Thoracic aorta (tissue), 2 donors: ENCODE measurements at regions not wholly inside any gene's neighbourhood (a gene's known extent, or its start where the extent isn't known, plus 50 kb on each side); places are given as distances from the start of the nearest gene placed in this dataset.
A peak's percentile ranks its signal among the peaks of the same experiment; 100 is the strongest.

Experiments used
- ATAC-seq: fragments of 150-250 bp; one replicate; pipeline ENCODE4 v1.8.0; 2017; ENCODE audit warnings: low read depth; ENCODE audit not compliant: insufficient number of reproducible peaks, low FRiP score
- DNase-seq: peaks from one replicate; pipeline ENCODE4 v3.0.0-alpha.2; 2020; ENCODE audit warnings: low spot score
- H3K27ac ChIP-seq, 2 donors: fragments of 200-600 bp; sonication (generic); 1 replicate in 1 of 2; 2 replicates in 1 of 2; pipeline ENCODE4 v1.5.1; 2016; ENCODE audit warnings: mild to moderate bottlenecking in 2 of 2, moderate library complexity in 2 of 2
- H3K27me3 ChIP-seq: fragments of 200-600 bp; sonication (generic); replicated peaks from 2 replicates; pipeline ENCODE4 v1.6.0; 2016; ENCODE audit warnings: mild to moderate bottlenecking; ENCODE audit not compliant: insufficient read depth
- H3K36me3 ChIP-seq: fragments of 200-600 bp; sonication (generic); one replicate; pipeline ENCODE4 v1.5.1; 2016
- H3K4me1 ChIP-seq, 2 donors: fragments of 200-600 bp; sonication (generic); 1 replicate in 1 of 2; 2 replicates in 1 of 2; pipeline versions ENCODE4 v1.5.1 to v1.6.0; 2016; ENCODE audit warnings: low read depth in 2 of 2, mild to moderate bottlenecking in 1 of 2; ENCODE audit not compliant: control insufficient read depth in 1 of 2
- H3K4me3 ChIP-seq: fragments of 200-600 bp; sonication (generic); 2 replicates; pipeline ENCODE4 v1.5.1; 2016; ENCODE audit warnings: mild to moderate bottlenecking
- H3K9me3 ChIP-seq: fragments of 200-600 bp; sonication (generic); 2 replicates; pipeline ENCODE4 v1.5.1; 2016
- TF ChIP-seq, protein P1 (sequence below): fragments of 200-600 bp; sonication (generic); IDR thresholded peaks from one replicate; pipeline ENCODE4 v1.5.1; 2019; ENCODE audit warnings: antibody characterized with exemption

DNA sequence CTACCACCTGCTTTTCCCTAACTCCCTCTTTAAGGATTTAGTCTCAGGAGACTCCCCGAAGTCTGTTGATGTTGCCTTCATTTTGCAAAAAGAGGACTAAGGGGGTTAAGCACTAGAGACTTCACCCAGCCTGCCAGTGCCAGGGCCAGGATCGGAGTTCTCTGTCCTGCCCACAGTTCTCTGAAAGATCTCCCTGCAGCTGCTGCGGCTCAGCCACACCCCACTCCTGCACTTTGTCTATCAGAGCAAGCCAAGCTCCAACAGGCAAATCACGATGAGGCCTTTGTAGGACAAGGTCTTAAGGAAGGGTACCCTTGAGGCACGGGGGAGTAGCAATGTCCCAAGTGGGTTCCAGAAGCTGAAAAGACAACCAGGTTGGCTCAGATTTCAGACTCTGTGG is 148.8 kb upstream of the EGLN3 start:
- no peak for ATAC-seq
- DNase-seq, result no peak
- Histone ChIP-seq H3K27ac (no peak overlapping the region), H3K9me3 (no peaks in the 10 kb centered on the region), H3K4me1 (no peaks in the 10 kb centered on the region), H3K36me3 (no peaks in the 10 kb centered on the region), H3K4me3 (no peak overlapping the region), H3K27me3 (no peaks in the 10 kb centered on the region)
- TF ChIP-seq, protein P1, sequence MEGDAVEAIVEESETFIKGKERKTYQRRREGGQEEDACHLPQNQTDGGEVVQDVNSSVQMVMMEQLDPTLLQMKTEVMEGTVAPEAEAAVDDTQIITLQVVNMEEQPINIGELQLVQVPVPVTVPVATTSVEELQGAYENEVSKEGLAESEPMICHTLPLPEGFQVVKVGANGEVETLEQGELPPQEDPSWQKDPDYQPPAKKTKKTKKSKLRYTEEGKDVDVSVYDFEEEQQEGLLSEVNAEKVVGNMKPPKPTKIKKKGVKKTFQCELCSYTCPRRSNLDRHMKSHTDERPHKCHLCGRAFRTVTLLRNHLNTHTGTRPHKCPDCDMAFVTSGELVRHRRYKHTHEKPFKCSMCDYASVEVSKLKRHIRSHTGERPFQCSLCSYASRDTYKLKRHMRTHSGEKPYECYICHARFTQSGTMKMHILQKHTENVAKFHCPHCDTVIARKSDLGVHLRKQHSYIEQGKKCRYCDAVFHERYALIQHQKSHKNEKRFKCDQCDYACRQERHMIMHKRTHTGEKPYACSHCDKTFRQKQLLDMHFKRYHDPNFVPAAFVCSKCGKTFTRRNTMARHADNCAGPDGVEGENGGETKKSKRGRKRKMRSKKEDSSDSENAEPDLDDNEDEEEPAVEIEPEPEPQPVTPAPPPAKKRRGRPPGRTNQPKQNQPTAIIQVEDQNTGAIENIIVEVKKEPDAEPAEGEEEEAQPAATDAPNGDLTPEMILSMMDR, result no peak

DNA sequence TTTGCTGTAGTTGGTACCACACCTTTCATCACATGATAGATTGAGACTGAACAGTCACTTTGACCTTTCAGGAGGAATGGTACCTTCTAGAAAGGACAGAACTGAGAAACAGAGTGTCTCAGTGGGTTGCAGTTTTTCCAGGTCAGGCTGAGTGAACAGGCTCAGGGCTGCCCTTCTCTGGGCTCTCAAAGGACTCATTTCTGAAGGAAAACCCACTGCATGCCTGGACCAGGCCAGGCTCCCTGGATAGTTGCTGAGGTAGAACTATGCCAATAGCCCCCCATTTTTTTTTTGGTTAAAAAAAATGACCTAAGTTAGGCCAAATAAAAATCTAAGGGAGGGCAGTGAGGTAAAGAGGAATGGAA is 148.1 kb upstream of the EGLN3 start:
- ATAC-seq, result no peak
- Histone ChIP-seq H3K9me3 (no peaks in the 10 kb centered on the region), H3K36me3 (no peaks in the 10 kb centered on the region), H3K27ac (no peak overlapping the region), H3K27me3 (no peaks in the 10 kb centered on the region), H3K4me3 (no peak overlapping the region), H3K4me1 (no peaks in the 10 kb centered on the region)
- DNase-seq, result no peak
- TF ChIP-seq, protein P1, result no peak

DNA sequence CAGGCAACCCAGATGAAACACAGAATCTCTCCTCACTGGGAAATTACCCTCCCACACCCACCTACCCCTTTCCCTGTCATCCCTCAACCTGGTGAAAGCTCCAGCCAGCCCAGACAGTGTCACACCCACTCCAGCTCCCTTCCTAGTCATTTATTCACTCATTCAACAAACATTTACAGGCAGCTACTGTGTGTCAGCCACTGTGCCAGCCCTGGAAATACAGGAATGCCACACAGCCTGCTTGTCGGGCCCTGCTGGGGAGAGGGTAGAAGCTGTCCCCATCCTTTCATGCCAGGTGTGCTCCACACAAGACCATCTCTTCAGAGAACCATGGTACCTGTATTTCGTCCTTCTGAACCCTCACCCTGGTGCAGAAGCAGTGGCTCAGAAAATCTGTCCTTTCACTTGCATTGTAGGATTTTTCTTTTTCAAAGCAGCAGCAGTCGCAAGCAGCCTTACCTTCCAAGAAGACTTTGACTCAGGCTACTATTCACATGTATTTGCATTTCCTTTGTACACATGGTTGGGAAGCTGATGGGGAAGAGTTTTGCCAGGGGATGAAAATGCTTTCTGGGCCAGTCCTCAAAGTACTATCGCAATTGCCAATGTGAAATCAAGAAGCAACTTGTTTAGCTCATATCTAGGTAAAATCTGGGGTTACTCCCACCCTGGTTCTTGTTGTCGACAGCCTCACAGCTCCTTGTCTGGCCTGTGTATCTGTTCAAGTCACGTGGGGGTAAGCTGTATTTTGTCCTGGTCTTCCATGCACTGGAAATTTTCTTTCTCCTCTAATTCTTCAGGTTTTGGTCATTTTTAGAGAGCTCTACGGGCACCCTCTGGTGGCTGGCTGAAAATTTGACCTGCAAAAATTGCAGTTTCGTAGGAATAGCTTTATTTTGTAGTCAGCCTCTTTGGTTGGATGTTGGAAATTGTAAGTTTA is 147.4 kb upstream of the EGLN3 start:
- peak; percentile 17 for ATAC-seq
- DNase-seq, result no peak
- TF ChIP-seq, protein P1, result peak; percentile 75

DNA sequence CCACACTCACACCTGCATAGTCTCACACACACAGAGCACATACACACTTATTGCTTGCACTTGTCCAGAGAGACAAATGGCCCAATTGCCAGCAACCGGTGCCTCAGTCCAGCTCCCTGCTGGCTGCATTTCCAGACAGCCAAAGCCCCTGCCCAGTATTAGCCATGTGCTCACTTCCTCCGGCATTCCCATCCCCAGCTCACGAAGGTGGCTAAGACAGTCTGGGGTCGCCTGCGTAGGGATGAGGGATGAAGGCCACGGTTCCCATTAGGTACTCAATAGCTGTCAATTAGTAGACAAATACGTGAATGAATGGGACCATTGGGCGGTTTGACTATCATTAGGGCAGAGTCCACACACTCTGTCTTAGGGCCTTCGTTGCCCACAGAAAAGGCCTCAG is 146.8 kb upstream of the EGLN3 start:
- H3K4me3 ChIP-seq, result no peak overlapping the region
- ATAC-seq, result no peak
- H3K36me3 ChIP-seq, result no peaks in the 10 kb centered on the region
- no peak overlapping the region for H3K27ac ChIP-seq
- no peaks in the 10 kb centered on the region for H3K27me3 ChIP-seq
- no peak for DNase-seq
- TF ChIP-seq, protein P1, result no peak
- no peaks in the 10 kb centered on the region for H3K4me1 ChIP-seq
- no peaks in the 10 kb centered on the region for H3K9me3 ChIP-seq

More for the DNA sequence above, 147.4 kb upstream of the EGLN3 start:
- Histone ChIP-seq H3K27ac (no peak overlapping the region), H3K27me3 (no peaks in the 10 kb centered on the region), H3K4me3 (no peak overlapping the region), H3K9me3 (no peaks in the 10 kb centered on the region), H3K4me1 (no peaks in the 10 kb centered on the region), H3K36me3 (no peaks in the 10 kb centered on the region)

DNA sequence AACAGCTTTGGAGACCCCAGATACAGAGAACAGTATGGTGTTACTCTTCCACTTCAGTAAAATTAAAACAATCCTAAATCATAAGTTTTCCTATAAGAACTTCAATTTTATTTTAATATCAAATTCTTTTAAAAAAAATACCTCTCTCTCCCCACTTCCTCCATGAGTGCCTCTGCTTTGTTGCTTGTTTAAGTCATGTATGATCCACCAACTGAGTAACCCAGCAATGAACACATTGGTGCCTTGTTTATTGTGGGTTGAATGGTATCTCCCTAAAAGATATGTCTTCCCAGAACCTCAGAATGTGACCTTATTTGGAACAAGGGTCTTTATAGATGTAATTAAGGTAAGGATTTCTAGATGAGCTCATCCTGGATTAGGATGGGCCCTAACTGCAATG is 143.5 kb upstream of the EGLN3 start:
- no peak for ATAC-seq
- Histone ChIP-seq H3K9me3 (no peaks in the 10 kb centered on the region), H3K27ac (no peak overlapping the region), H3K36me3 (no peaks in the 10 kb centered on the region), H3K27me3 (no peaks in the 10 kb centered on the region), H3K4me3 (no peak overlapping the region), H3K4me1 (no peaks in the 10 kb centered on the region)
- TF ChIP-seq, protein P1, result no peak
- no peak for DNase-seq
